ENCODE measurements at regions not wholly inside any gene's neighbourhood (a gene's known extent, or its start where the extent isn't known, plus 50 kb on each side); places are given as distances from the start of the nearest gene placed in this dataset.

DNA sequence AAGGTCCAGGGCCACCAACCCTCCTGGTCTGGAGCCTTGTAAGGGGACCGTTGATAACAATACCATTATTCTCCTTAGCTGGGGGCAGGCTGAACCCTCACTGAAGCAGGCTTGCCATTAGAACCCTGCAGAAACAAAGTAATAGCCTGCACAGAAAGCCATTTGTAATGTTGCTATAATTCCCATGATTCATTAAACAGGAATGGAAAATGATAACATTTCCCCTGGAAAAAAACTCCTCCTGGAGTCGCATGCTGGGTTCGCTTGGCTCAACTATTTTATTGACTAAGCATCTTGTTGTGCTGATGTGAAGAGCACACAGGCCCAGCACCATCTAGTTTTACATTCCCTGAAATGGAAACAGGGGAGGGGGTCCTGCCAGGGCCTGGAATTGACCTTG is 155.6 kb upstream of the CSF3R start:
- Mint-ChIP-seq H3K36me3 (no peaks in the 10 kb centered on the region), H3K4me1 (no peaks in the 10 kb centered on the region), H3K27me3 (ENCODE audit: low read depth in 3 of 3) (peaks cover 3 to 7% (median 6%) of the 10 kb centered on the region in 3 donors), H3K27ac (no peak overlapping the region), H3K9me3 (no peaks in the 10 kb centered on the region), H3K4me3 (no peak overlapping the region)
- no peak for DNase-seq

DNA sequence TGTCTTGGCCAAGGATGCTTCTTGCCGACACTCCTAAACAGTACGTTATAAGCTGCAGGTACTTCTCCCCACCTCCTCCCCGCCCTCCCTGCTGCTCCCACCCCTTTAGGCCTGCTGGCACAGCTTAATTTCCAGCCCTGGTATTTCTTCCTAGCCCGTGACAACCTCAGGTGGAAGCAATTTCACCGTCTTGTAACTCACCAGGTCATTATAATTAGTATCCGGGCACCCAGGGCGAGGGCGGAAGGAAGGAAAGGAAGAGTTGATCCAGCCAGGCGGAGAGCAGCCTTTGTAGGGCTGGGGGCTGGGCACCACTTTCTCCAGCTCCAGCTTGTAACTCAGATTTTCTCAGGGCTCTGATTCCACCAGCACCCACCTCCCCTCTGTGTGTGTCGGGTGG is 153.5 kb upstream of the CSF3R start:
- Mint-ChIP-seq H3K36me3 (no peaks in the 10 kb centered on the region), H3K27ac (no peak overlapping the region), H3K9me3 (no peaks in the 10 kb centered on the region), H3K4me3 (no peak overlapping the region), H3K27me3 (ENCODE audit: low read depth in 3 of 3) (peaks cover 3 to 7% (median 6%) of the 10 kb centered on the region in 3 donors), H3K4me1 (no peaks in the 10 kb centered on the region)
- DNase-seq = no peak

DNA sequence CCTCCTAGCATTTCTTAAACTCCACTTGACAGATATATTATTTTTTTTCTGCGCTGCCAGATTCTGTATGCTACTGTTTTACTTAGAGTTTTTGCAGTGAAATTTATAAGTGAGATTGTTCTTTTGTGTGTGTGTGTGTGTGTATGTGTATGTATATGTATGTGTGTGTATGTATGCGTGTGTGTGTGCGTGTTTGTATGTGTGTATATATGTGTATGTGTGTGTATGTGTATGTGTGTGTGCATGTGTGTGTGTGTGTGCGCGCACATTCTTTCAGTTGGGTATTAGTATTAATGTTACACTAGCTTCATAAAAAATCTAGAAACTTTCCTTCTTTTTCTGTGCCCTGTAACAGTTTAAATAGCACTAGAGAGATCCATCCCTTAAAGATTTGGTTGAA is 152.6 kb upstream of the CSF3R start:
- Mint-ChIP-seq H3K27ac (no peak overlapping the region), H3K4me1 (no peaks in the 10 kb centered on the region), H3K4me3 (no peak overlapping the region), H3K27me3 (ENCODE audit: low read depth in 3 of 3) (peaks cover 2 to 7% (median 2%) of the 10 kb centered on the region in 3 donors), H3K36me3 (no peaks in the 10 kb centered on the region), H3K9me3 (no peaks in the 10 kb centered on the region)
- no peak for DNase-seq

DNA sequence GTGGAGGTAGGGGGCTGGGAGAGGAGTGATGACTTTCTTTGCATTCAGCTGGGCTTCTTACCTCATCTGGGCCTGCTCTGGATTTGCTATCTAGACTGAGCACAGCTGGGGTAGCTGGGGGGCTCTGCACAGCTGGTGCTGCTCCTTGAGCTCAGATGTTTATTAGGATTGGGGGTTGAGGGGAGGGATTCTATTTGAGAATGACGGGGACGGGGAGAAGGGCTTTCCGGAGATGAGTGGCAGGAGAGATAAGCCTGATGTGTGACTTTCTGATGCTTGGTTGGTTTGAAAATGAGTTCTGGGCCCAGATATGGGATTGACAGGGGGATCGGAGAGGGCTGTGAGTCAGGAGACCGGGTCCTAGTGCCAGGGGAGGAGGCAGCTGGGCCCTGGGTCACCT is 146.1 kb upstream of the CSF3R start:
- Mint-ChIP-seq H3K4me1 (no peaks in the 10 kb centered on the region), H3K27me3 (ENCODE audit: low read depth in 3 of 3) (peaks cover 0 to 3% (median 1%) of the 10 kb centered on the region in 3 donors), H3K36me3 (no peaks in the 10 kb centered on the region), H3K9me3 (no peaks in the 10 kb centered on the region), H3K4me3 (no peak overlapping the region), H3K27ac (no peak overlapping the region)
- DNase-seq = no peak

DNA sequence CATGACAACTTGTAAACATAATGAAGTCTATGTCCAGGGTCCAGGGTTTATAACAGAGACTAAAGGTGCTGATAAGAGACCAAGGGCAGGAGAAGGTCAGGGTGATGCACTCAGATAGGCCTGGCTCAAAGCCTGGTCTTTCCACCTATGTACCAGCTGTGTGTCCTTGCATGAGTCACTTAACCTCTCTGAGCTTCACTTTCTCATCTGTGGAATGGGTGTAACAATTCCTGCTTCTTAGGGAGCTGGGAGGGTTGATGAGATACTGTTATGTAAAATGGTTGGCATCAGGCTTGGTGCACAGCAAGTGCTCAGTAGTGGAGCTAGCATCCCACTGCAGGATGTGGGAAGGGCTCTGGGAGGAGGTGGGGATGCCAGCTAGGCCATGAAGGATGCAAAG is 143.7 kb upstream of the CSF3R start:
- DNase-seq = no peak
- Mint-ChIP-seq H3K9me3 (no peaks in the 10 kb centered on the region), H3K27me3 (ENCODE audit: low read depth in 3 of 3) (peaks cover 3 to 9% (median 4%) of the 10 kb centered on the region in 3 donors), H3K27ac (no peak overlapping the region), H3K36me3 (no peaks in the 10 kb centered on the region), H3K4me1 (peaks cover 0 to 2% of the 10 kb centered on the region in 2 donors), H3K4me3 (no peak overlapping the region)

DNA sequence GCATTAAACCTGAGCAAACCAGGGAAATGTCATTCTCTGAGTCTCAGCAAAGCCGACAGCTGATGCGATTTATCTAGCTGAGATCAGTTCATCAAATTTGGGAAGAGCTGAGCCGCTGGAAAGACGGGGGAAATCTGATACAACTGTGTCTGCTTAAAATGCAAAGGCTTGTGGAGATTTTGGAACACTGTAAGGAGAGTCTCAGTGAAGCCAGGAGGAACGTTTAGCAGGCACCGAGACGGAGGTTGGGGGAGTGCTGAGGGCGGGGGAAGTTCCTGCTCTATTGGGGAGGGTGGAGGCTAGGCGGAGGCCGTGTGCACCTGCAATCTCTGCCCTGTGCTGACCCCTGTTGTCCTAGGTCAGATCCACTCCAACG is 143.2 kb upstream of the CSF3R start:
- Mint-ChIP-seq H3K27ac (no peak overlapping the region), H3K36me3 (no peaks in the 10 kb centered on the region), H3K27me3 (ENCODE audit: low read depth in 3 of 3) (peaks cover 3 to 9% (median 4%) of the 10 kb centered on the region in 3 donors), H3K4me1 (peaks cover 0 to 2% of the 10 kb centered on the region in 2 donors), H3K9me3 (no peaks in the 10 kb centered on the region), H3K4me3 (no peak overlapping the region)
- no peak for DNase-seq

DNA sequence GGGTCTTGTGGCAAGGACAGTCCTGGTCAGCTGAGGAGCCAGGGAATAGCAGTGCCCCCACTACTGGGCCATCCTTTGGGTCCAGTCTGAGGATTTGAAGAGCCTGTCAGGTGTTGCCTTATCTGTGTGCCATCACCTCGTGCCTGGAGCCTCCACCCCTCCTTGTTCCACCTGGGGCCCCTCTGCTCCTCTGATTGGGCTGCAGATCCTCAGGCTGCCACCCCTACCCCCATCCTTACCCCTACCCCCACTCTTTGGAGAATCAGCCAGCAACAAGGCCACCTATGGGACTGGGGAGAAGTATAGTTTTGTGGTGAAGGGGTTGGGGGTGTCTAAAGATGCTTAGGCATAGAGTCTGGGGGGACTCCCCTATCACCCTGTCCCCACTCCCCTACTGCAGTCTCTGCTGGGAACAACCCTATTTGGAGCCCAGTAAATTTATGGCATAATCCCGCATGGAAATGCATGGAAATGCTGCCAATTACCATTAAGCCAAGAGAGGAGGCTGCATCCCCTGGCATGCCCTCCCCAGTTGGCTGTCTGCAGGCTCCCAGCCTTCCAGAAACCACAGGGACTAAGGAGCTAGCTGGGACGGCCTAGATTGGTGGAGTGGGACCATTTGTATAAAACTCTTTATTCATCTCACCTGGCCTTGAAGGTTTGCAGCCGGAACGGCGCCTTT is 142.7 kb upstream of the CSF3R start:
- Mint-ChIP-seq H3K27ac (no peak overlapping the region), H3K4me3 (no peak overlapping the region), H3K4me1 (peaks cover 0 to 2% of the 10 kb centered on the region in 2 donors), H3K27me3 (ENCODE audit: low read depth in 3 of 3) (peaks cover 3 to 9% (median 4%) of the 10 kb centered on the region in 3 donors), H3K9me3 (no peaks in the 10 kb centered on the region), H3K36me3 (no peaks in the 10 kb centered on the region)
- no peak for DNase-seq

DNA sequence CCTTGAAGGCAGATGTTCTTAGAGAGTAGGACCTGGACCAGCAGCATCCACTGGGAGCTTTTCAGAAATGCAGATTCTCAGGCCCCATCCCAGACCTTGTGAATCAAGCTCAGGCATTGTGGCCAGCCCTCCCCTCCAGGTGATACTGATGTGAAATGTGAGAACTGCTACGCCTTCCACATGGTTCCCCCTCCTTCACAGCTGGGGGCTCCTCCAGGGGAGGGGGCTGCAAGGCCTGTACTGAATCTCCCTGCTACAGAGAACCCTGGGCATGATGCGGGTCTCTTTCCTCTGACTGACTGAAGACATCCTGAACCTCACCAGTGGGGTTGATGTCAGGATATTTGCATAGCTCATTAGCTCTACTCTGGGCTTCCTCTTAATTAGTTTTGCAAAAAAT is 141.8 kb upstream of the CSF3R start:
- Mint-ChIP-seq H3K27me3 (ENCODE audit: low read depth in 3 of 3) (peaks cover 3 to 9% (median 4%) of the 10 kb centered on the region in 3 donors), H3K27ac (no peak overlapping the region), H3K9me3 (no peaks in the 10 kb centered on the region), H3K36me3 (no peaks in the 10 kb centered on the region), H3K4me3 (no peak overlapping the region), H3K4me1 (peaks cover 0 to 2% of the 10 kb centered on the region in 2 donors)
- DNase-seq = no peak

DNA sequence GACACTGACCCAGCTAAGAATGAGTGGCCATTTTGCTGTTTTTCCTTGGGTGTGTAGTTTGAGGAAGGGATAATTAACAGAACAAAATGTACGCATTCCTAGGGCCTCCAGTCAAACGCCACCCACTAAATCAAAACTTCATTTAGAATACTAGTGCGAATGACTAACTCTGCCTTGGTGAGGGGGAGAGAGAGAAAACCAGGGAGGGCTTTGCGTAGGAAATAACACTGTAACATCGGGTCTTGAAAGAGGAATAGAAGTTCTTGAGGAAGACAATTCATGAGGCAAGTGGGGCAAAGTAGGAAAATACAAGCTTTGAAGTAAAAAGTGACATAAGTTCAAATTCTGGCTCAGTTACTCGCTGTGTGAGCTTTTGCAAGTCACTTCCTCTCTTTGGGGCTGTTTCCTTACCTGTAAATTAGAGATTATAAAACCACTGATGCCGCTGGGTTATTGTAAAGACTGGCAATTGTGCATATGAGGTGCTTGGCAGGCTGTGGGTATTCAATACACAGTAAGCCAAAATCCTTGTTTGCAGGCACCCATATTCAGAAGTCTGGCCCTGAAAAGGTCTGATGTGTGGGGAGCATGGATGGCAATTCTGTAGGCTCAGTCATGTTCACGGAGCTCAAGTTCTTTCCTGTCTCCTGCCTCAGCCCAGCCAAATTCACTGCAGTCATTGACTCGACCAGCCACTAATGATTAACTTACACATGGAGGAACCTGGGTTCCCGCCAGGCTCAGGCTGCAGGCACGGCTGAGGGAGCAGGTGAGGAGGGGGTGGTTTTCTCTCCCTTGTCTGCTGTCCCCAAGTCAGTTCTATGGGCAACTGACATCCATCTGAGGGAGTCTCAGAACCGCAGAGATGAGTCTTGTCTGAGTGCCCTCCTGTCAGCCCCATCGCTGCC is 140.3 kb upstream of the CSF3R start:
- Mint-ChIP-seq H3K4me3 (no peak overlapping the region), H3K9me3 (no peaks in the 10 kb centered on the region), H3K4me1 (peaks cover 0 to 2% of the 10 kb centered on the region in 2 donors), H3K36me3 (no peaks in the 10 kb centered on the region), H3K27ac (no peak overlapping the region), H3K27me3 (ENCODE audit: low read depth in 3 of 3) (peaks cover 2 to 9% (median 3%) of the 10 kb centered on the region in 3 donors)
- no peak for DNase-seq

DNA sequence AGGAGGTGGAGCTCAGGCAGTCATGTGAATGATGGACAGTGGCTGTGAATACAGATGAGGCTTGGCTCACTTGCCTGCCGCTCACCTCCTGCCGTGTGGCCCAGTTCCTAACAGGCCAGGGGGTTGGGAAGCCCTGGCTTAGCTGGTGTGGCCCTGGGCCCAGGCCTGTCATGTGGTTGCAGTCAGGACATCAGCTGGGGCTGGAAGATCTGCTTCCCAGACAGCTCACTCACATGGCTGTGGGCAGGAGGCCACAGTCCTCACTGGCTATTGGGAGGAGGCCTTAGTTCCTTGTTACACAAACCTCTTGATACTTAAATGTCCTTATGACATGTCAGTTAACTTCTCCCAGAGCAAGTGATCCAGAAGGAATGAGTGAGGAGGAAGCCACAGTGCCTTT is 138.8 kb upstream of the CSF3R start:
- Mint-ChIP-seq H3K4me1 (peaks cover 0 to 2% of the 10 kb centered on the region in 2 donors), H3K27me3 (ENCODE audit: low read depth in 3 of 3) (peaks cover 0 to 9% (median 2%) of the 10 kb centered on the region in 3 donors), H3K27ac (no peak overlapping the region), H3K36me3 (no peaks in the 10 kb centered on the region), H3K4me3 (no peak overlapping the region), H3K9me3 (no peaks in the 10 kb centered on the region)
- DNase-seq = no peak

DNA sequence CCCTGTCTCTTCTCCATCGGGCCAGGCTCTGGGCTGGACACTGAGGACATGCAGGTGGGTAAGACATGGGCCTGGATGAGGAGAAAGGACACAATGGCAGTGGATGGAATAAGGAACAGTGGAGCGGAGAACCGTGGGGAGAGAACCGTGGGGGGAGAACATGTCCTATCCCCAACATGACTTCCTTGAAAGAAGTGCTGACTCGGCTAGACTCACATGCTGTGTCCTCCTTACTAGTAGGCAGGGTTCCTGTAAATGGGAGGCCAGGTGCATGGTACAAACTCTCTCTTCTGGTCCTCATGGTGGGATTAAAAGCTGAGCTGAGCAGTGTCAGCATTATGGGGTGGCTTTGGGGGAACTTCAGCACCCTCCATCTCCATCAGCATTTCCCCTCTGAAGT is 137.4 kb upstream of the CSF3R start:
- H3K4me3 Mint-ChIP-seq = no peak overlapping the region
- no peaks in the 10 kb centered on the region for H3K9me3 Mint-ChIP-seq
- peaks cover 0 to 9% (median 2%) of the 10 kb centered on the region in 3 donors for H3K27me3 Mint-ChIP-seq (ENCODE audit: low read depth in 3 of 3)
- peaks cover 0 to 2% of the 10 kb centered on the region in 2 donors for H3K4me1 Mint-ChIP-seq
- no peak overlapping the region for H3K27ac Mint-ChIP-seq
- DNase-seq = no peak
- no peaks in the 10 kb centered on the region for H3K36me3 Mint-ChIP-seq

DNA sequence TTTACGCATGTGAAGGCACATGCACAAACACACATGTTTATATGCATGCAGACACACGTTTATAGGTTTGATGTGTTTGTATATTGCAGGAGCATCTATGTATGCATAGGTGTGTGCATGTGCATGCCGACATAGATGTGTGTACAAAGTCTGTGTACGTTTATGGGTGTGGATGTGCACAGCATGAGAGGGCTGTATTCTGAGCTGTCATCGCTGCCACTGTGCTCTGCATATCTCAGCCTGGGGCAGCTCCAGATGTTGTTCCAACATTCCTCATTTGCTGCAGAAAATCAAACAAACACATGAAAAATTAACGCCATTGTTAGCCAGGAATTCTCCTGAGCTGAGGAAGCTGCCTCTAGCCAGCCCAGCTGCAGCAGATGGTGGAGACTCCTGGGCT is 132.3 kb upstream of the CSF3R start:
- DNase-seq = no peak
- H3K9me3 Mint-ChIP-seq = no peaks in the 10 kb centered on the region
- no peaks in the 10 kb centered on the region for H3K36me3 Mint-ChIP-seq
- H3K27ac Mint-ChIP-seq = no peak overlapping the region
- H3K4me3 Mint-ChIP-seq = no peak overlapping the region
- H3K27me3 Mint-ChIP-seq (ENCODE audit: low read depth in 3 of 3) = peaks cover 0 to 3% (median 0%) of the 10 kb centered on the region in 3 donors
- no peaks in the 10 kb centered on the region for H3K4me1 Mint-ChIP-seq

DNA sequence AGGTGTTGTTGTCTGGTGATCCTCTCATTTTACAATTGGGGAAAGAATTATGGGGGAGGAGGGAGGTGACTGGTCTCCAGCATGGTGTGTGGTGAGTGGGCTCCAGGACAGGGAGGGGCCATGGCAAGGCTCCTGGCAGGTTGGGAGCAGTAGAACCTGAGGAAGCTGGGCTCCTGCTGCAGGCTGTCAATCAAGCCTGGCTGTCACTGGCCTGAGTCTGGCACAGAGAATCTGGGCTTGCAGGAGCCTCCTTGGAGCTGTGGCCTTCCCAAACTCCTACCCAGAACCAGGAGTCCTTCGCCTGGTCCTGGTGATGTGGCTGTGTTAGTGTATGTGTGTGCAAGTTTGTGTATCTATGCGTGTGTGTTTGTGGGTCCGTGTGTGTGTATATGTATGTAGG is 131.9 kb upstream of the CSF3R start:
- Mint-ChIP-seq H3K4me3 (no peak overlapping the region), H3K9me3 (no peaks in the 10 kb centered on the region), H3K27me3 (ENCODE audit: low read depth in 3 of 3) (peaks cover 0 to 3% (median 0%) of the 10 kb centered on the region in 3 donors), H3K27ac (no peak overlapping the region), H3K4me1 (no peaks in the 10 kb centered on the region), H3K36me3 (no peaks in the 10 kb centered on the region)
- DNase-seq = no peak

DNA sequence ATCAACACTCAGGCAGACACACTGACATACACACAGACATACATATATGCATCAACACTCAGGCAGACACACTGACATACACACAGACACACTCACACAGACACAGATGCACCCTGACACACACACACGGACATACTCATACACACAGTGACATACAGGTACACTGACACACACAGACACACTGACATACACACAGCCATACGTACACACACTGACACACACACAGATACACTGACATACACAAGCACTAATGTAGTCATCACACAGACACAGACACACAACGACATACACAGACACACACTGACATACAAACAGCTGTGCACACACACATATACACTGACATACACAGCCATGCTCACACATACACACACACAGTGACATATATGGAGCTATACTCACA is 131.0 kb upstream of the CSF3R start:
- H3K27me3 Mint-ChIP-seq (ENCODE audit: low read depth in 3 of 3) = peaks cover 0 to 3% (median 2%) of the 10 kb centered on the region in 3 donors
- H3K27ac Mint-ChIP-seq = no peak overlapping the region
- no peak overlapping the region for H3K4me3 Mint-ChIP-seq

More for the DNA sequence above, 131.0 kb upstream of the CSF3R start:
- DNase-seq = no peak
- Mint-ChIP-seq H3K9me3 (no peaks in the 10 kb centered on the region), H3K4me1 (peaks cover 0 to 4% of the 10 kb centered on the region in 2 donors), H3K36me3 (no peaks in the 10 kb centered on the region)
